DOHH2 (cell line): ENCODE measurements at regions not wholly inside any gene's neighbourhood (a gene's known extent, or its start where the extent isn't known, plus 50 kb on each side); places are given as distances from the start of the nearest gene placed in this dataset.

ENCODE experiments used
- H3F3A ChIP-seq: fragments of 200-600 bp; sonication (generic), shearing (Covaris generic); 2 replicates; pipeline ENCODE4 v1.6.0; 2016; ENCODE audit warnings: antibody characterized with exemption, mild to moderate bottlenecking; ENCODE audit not compliant: control insufficient read depth, insufficient read depth
- H3K27ac ChIP-seq: fragments of 200-600 bp; sonication (generic); 2 replicates; pipeline ENCODE4 v1.5.1; 2014; ENCODE audit warnings: low read depth, mild to moderate bottlenecking, low read length, moderate library complexity
- H3K27me3 ChIP-seq: fragments of 200-600 bp; sonication (generic); 2 replicates; pipeline ENCODE4 v1.6.1; 2014; ENCODE audit warnings: mild to moderate bottlenecking, low read length, mixed read lengths; ENCODE audit not compliant: control insufficient read depth
- H3K36me3 ChIP-seq: fragments of 200-600 bp; sonication (generic); 2 replicates; pipeline ENCODE4 v1.6.1; 2014; ENCODE audit warnings: mild to moderate bottlenecking, low read length, moderate library complexity, mixed read lengths; ENCODE audit not compliant: control insufficient read depth
- H3K4me1 ChIP-seq: fragments of 200-600 bp; sonication (generic); 2 replicates; pipeline ENCODE4 v1.6.1; 2014; ENCODE audit warnings: mild to moderate bottlenecking, low read length, mixed read lengths; ENCODE audit not compliant: control insufficient read depth
- H3K4me2 ChIP-seq: fragments of 200-600 bp; sonication (generic); 2 replicates; pipeline ENCODE4 v1.6.0; 2014; ENCODE audit warnings: mild to moderate bottlenecking, low read length, moderate library complexity
- H3K4me3 ChIP-seq: fragments of 200-600 bp; sonication (generic); 2 replicates; pipeline ENCODE4 v1.5.1; 2014; ENCODE audit warnings: mild to moderate bottlenecking, low read length, mixed read lengths
- H3K79me2 ChIP-seq: fragments of 200-600 bp; sonication (generic); 2 replicates; pipeline ENCODE4 v1.6.1; 2014; ENCODE audit warnings: mild to moderate bottlenecking, low read length, mixed read lengths; ENCODE audit not compliant: control insufficient read depth
- H3K9me2 ChIP-seq: fragments of 200-600 bp; sonication (generic); replicated peaks from 2 replicates; pipeline ENCODE4 v1.6.1; 2014; ENCODE audit warnings: mild to moderate bottlenecking, low read length, mixed read lengths; ENCODE audit not compliant: control insufficient read depth
- H3K9me3 ChIP-seq: fragments of 200-600 bp; sonication (generic); 2 replicates; pipeline ENCODE4 v1.6.1; 2014; ENCODE audit warnings: antibody characterized with exemption, low read length, mixed read lengths; ENCODE audit not compliant: control insufficient read depth, insufficient read depth
- H4K20me1 ChIP-seq: fragments of 200-600 bp; sonication (generic); 2 replicates; pipeline ENCODE4 v1.6.0; 2014; ENCODE audit warnings: low read depth, mild to moderate bottlenecking, antibody characterized with exemption, low read length, moderate library complexity; ENCODE audit not compliant: control insufficient read depth, insufficient read depth
- CTCF ChIP-seq: fragments of 200-600 bp; sonication (generic); IDR thresholded peaks from one replicate; pipeline ENCODE4 v1.5.1; 2014; ENCODE audit warnings: antibody characterized with exemption, mild to moderate bottlenecking, low read depth, low read length; ENCODE audit not compliant: poor library complexity, severe bottlenecking
- EZH2phosphoT487 ChIP-seq: fragments of 200-600 bp; sonication (generic); IDR thresholded peaks from 2 replicates; pipeline ENCODE4 v1.6.1; 2017; ENCODE audit warnings: borderline replicate concordance, mild to moderate bottlenecking, antibody characterized with exemption, low read length, moderate library complexity, mixed read lengths

GRCh38 chr7:10704653-10705052, 269.0 kb upstream of the PHF14 start:
- Histone ChIP-seq H3K27ac (no peak overlapping the region), H3K9me2 (no peaks in the 10 kb centered on the region), H3K4me1 (peaks cover 6% of the 10 kb centered on the region; the same call in 1 of the 2 replicates), H3F3A (no peaks in the 10 kb centered on the region), H3K79me2 (no peaks in the 10 kb centered on the region), H4K20me1 (no peaks in the 10 kb centered on the region), H3K27me3 (no peaks in the 10 kb centered on the region), H3K9me3 (no peaks in the 10 kb centered on the region), H3K4me2 (no peak overlapping the region), H3K4me3 (no peak overlapping the region), H3K36me3 (no peaks in the 10 kb centered on the region)
- no peak for TF ChIP-seq EZH2phosphoT487
- TF ChIP-seq CTCF = no peak

GRCh38 chr7:10706875-10707493, 266.7 kb upstream of the PHF14 start:
- Histone ChIP-seq H3K4me1 (peaks cover 6% of the 10 kb centered on the region; the same call in 1 of the 2 replicates), H4K20me1 (no peaks in the 10 kb centered on the region), H3F3A (no peaks in the 10 kb centered on the region), H3K9me2 (no peaks in the 10 kb centered on the region), H3K36me3 (no peaks in the 10 kb centered on the region), H3K4me3 (no peak overlapping the region), H3K4me2 (no peak overlapping the region), H3K79me2 (no peaks in the 10 kb centered on the region), H3K27ac (no peak overlapping the region), H3K27me3 (no peaks in the 10 kb centered on the region; the same call in 1 of the 2 replicates), H3K9me3 (no peaks in the 10 kb centered on the region)
- TF ChIP-seq EZH2phosphoT487 (no peak), CTCF (no peak)

GRCh38 chr7:10707519-10707918, 266.2 kb upstream of the PHF14 start:
- TF ChIP-seq CTCF = no peak
- TF ChIP-seq EZH2phosphoT487 = no peak
- no peak overlapping the region for H3K4me3 ChIP-seq
- H3K4me2 ChIP-seq = no peak overlapping the region
- H3K9me3 ChIP-seq = no peaks in the 10 kb centered on the region
- H3K9me2 ChIP-seq = no peaks in the 10 kb centered on the region
- H3K27ac ChIP-seq = no peak overlapping the region
- H4K20me1 ChIP-seq = no peaks in the 10 kb centered on the region
- H3K4me1 ChIP-seq = peaks cover 6% of the 10 kb centered on the region; the same call in 1 of the 2 replicates
- H3K36me3 ChIP-seq = no peaks in the 10 kb centered on the region
- no peaks in the 10 kb centered on the region for H3K79me2 ChIP-seq
- no peaks in the 10 kb centered on the region; the same call in 1 of the 2 replicates for H3K27me3 ChIP-seq
- H3F3A ChIP-seq = no peaks in the 10 kb centered on the region
